K562 (cell line): ENCODE measurements at regions not wholly inside any gene's neighbourhood (a gene's known extent, or its start where the extent isn't known, plus 50 kb on each side); places are given as distances from the start of the nearest gene placed in this dataset.

Experiments
- CREB1 ChIP-seq, 2 experiments: sonication (generic) in 1 of 2; formaldehyde crosslinking in 1 of 2; IDR thresholded peaks; 2 replicates each; pipeline versions ENCODE4 v1.6.1 to v1.8.0; 2012 to 2022; ENCODE audit warnings: inconsistent platforms in 1 of 2, mild to moderate bottlenecking in 1 of 2, missing genetic modification reagents in 1 of 2, moderate library complexity in 1 of 2
- HMG20A ChIP-seq: fragments of 450-650 bp; formaldehyde crosslinking; conservative IDR thresholded peaks from 2 replicates; pipeline ENCODE4 v1.4.0; 2020; ENCODE audit warnings: mild to moderate bottlenecking, mixed read lengths

DNA sequence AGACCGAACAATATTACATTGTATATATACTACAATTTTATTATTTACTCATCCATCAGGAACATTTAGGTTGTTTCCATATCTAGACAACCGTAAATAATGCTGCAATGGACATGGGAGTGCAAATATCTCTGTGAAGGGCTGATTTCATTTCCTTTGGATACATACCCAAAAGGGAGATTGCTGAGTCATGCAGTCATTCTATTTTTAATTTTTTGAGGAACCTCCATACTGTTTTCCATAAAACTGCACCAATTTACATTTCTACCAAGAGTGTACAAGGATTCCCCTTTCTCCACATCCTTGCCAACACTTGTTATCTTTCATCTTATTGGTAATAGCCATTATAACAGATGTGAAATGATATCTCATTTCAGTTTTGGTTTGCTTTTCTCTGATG lies 84.7 kb downstream of the SLC41A2 start:
- no peak for TF ChIP-seq CREB1 (IDR thresholded peaks at IDR 0.05)
- no peak for TF ChIP-seq CREB1 (CRISPR knock-in tag; IDR thresholded peaks at IDR 0.05)
- TF ChIP-seq HMG20A (CRISPR knock-in tag), result no peak
